HG03378 (cell line): ENCODE measurements at regions not wholly inside any gene's neighbourhood (a gene's known extent, or its start where the extent isn't known, plus 50 kb on each side); places are given as distances from the start of the nearest gene placed in this dataset.
A peak's percentile ranks its signal among the peaks of the same experiment; 100 is the strongest.
"Not testable (repeated sequence)": the region's sequence is repeated elsewhere in the genome, so short reads cannot be mapped to it uniquely, and the experiment has no call there.

Source experiments
- ATAC-seq: cut with Tn5 transposase; IDR thresholded peaks from one replicate; pipeline ENCODE4 v1.9.1; 2021; ENCODE audit warnings: mild to moderate bottlenecking, moderate library complexity; ENCODE audit not compliant: unreplicated experiment

DNA sequence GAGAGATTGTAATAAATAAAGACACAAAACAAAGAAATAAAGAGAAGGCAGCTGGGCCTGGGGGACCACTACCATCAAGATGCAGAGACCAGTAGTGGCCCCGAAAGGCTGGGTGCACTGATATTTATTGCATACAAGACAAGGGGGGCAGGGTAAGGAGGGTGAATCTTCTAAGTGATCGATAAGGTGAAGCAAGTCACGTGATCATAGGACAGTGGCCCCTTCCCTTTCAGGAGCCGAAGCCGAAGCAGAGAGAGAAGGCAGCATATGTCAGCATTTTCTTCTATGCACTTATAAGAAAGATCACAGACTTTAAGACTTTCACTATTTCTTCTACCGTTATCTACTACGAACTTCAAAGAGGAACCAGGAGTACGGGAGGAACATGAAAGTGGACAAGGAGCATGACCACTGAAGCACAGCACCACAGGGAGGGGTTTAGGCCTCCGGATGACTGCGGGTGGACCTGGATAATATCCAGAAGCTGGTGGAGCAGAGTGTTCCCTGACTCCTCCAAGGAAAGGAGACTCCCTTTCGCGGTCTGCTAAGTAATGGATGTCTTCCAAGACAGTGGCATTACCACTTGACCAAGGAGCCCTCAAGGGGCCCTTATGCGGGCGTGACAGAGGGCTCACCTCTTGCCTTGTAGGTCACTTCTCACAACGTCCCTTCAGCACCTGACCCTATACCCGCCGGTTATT, 126.4 kb downstream of the RBM46 start:
- ATAC-seq = not testable (repeated sequence)

GRCh38 chr4:154908168-154908567, 127.1 kb downstream of the RBM46 start:
- ATAC-seq = no peak

- ATAC-seq = no peak
Measured at GRCh38 chr4:154911097-154911496, 130.0 kb downstream of the RBM46 start.

DNA sequence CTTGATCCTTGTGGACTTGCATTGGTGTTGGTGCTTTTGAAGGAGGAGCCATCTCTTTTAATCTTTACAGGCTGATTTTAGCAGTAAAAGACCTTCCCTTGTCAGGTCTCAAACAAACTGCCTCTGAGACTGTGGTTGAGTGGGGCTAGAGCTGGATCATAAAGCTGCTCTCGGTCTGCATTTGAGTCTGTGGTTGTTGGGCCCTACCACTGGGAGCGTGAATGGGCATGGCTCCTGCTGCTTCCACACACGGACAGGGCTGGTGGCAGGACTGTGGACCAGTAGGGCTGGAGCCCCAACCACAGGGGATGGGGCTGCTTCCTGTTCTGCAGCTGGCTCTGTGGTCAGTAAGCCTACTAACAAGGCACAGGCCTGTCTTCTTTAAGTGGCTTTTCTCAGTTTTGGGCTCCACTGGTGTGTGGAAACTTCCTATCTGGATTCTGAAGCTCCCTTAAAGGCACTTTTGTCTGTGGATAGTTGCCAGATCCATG, 130.6 kb downstream of the RBM46 start:
- no peak for ATAC-seq

DNA sequence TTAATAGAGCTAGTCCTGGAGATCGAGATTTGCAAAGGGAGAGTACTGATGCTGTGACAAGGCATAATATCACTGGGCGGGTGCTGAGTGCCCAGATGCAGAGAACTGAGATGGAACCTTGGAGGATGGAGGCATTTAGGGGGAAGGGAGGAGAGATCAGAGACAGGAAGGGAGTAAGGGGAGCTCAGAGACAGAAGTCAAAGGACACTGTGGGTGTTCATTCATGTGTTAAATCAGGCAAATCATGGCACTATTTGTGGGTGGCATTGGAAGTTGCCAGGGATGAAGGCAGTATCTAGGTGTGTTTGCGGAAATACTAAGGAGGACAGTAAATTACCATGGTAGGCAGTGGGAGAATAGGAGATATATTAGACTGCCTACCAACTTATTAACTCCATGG, 135.0 kb downstream of the RBM46 start:
- no peak for ATAC-seq

DNA sequence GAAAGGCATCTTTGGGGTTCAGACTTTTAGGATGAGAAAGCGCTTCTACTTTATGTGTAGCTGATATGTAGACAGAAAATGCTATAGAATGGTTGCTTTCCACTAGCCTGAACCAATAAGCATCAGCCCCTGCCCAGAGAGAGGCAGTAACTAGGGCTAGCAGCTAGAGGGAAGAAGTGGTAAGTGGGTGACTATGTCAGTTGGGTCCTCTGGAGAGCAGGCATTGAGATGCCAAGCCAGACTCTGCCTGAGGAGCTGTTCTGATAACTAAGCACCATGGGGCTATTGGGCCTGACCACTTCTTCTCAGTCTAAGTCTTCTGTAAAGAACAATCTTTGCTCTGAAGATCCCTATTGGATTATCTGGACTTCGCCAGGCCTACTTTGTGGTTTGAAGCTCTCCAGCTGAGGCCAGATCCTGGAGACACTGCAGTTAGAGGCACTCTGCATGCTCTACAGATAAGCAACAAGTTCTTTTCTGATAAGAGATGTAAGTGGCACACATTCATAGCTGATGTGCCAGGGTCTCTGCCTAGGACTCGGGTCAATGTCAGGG, 146.1 kb downstream of the RBM46 start:
- ATAC-seq = no peak

- no peak for ATAC-seq
Measured at GRCh38 chr4:154928640-154929257, 147.7 kb downstream of the RBM46 start.

GRCh38 chr4:154936873-154937272, 155.8 kb downstream of the RBM46 start:
- no peak for ATAC-seq

DNA sequence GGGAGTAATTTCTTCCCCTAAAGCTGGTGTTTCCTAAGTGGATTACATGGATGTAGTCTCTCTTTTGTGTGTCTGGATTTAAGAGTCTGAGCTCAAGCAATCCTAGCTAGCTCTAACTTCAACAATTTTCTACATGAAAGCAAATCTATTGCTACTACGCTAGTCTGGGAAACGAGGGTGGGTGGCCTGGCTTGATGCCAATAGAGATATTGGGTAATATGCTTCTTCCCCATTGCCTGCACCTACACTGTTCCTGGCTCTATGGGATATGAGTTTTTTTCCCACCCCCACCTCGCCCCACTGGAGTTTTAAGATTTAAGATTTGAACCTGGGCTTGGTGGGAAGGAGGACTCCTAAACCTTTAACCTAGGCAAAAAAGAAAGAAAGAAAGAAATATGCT, 158.8 kb downstream of the RBM46 start:
- ATAC-seq = no peak

GRCh38 chr4:154942176-154942575, 161.1 kb downstream of the RBM46 start:
- ATAC-seq = no peak

DNA sequence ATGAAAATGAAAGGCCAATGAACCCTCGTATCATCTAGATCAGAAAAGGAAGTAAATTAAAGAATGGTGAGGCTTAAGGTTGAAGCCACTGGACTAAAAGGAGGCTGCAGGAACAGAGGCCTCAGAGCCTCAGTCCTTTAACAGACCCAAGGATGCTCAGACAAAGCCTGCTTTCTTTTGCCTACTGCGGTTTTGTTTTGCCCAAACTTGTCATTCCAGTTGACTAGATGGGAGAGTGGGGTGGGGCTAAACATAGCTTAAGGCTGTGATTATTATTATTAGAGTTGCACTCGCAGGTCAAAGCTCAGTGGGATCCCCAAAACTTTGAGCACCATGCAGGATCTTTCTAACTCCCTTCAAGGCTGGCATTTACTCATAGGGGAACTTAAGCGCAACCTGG, 163.9 kb downstream of the RBM46 start:
- ATAC-seq = no peak

DNA sequence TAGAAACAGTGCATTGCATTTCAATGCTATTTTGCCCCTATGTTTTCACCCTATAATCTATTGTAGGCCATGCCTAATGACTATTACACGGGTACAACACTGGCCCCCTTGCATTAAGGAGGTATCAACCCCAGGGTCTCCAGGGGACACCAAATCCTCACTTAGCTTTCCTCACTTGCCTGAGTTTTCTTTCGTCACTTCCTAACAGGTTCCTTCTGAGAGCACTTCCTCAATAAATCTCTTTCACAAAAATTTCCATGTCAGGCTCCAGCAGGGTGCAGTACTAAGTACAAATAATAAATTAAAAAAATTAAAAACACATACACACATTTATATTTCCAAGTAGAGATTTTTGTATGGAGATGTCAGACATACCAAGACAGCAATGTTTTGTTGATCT, 165.0 kb downstream of the RBM46 start:
- no peak for ATAC-seq

DNA sequence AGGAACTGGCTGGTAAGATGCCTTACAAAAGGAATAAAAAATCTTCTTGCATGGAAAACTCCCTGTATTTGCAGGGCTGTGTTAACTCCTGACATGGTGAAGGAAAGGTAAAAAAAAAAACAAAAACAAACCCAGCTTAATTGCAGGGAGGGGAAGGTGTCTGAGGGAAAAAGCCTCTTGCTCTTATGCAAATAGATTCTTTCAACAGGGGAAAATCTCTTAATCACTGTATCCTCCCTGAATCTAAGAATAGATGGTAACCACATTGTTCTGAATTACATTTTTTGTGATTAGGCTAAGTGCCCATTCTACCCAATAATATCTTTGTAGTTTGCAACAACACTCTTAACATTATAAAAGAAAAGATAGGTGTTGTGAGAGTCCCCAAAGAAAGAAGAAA, 172.6 kb downstream of the RBM46 start:
- ATAC-seq = peak; percentile 46

- peak; percentile 53 for ATAC-seq
Measured at GRCh38 chr4:154954117-154954516, 173.0 kb downstream of the RBM46 start.

DNA sequence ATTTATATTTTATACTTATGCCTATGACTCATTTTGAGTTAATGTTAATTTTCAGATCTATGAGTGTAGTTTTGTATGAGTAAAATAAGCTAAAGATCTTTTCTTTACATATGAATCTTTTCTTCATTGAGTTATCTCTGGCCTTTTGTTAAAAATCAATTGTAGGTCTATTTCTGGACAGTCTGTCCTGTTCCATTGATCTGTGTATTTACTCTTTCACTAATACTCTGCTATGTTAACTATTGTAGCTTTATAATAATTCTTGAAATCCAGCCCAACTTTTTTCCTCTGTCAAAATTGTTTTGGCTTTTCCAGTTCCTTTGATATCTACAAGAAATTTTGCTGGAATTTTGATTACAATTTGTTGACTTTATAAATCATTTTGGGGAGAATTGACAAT, 177.0 kb downstream of the RBM46 start:
- no peak for ATAC-seq

DNA sequence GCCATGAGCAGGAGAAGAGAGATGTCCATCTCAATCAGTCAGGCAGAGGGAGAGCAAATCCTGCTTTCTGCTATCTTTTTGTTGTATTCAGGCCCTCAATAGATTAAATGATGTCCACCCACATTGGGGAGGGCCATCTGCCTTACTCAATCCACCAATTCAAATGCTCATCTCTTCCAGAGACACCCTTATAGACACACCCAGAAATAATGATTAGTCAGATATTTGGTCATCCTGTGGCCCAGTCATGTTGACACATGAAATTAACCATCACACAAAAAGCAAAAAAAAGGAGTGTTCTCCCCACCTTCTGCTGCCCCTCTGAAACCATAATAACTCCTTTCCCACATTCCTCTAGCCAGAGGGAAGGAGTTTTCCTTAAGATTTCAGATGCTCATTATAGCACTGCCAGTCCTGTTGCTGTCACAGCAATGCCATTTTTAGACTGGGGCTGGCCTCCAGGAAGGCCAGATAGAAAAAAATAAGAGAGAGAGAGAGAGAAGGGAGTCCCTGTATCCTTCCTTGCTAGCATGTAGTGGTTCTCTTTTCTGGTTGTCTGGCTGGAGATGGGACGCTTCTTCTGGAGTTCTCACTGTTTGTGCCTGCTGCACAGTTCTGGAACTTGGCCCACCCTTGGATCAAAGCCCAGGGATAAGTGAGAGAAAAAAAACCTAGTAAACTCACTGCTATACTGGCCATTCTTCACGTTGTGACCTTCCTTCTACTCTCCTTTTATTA, 177.7 kb downstream of the RBM46 start:
- ATAC-seq = no peak

DNA sequence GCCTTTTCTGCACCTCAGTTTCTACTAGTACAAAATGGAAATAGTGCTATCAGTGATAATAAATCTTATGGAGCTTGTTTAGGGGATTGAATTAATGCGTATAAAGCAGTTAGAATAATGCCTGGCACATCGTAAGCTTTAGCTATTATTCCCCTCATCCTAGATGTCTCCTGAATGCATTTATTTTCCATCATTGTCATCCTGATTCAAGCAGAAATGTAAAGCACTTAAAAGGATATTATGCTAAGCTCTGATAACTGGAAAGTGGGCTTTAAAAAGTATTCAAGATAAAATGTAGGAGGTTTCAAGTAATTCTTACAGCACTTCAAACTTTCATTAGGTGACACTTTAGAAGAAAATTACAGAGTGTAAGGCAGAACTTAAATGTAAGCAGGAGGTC, 178.7 kb downstream of the RBM46 start:
- no peak for ATAC-seq

GRCh38 chr4:154960476-154960875, 179.4 kb downstream of the RBM46 start:
- ATAC-seq = peak; percentile 44

DNA sequence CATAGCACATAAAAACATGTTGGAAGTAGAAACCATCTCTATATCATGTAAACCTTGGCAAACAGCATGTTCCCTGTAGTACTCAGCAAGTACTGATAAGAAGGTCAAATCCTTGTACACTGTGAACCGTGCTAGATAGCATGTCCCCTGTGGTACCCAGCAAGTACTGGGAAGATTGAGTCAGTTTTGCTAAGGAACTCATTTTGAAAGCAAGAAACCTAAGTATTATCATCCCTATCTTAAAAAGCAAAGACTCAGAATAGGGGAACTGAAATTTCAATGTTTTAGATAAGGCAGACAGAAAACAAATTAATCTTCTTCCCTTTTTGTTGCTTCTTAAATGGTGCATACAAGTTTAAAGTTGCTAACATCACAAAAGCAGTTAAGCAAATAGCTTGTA, 180.2 kb downstream of the RBM46 start:
- peak; percentile 99 for ATAC-seq

DNA sequence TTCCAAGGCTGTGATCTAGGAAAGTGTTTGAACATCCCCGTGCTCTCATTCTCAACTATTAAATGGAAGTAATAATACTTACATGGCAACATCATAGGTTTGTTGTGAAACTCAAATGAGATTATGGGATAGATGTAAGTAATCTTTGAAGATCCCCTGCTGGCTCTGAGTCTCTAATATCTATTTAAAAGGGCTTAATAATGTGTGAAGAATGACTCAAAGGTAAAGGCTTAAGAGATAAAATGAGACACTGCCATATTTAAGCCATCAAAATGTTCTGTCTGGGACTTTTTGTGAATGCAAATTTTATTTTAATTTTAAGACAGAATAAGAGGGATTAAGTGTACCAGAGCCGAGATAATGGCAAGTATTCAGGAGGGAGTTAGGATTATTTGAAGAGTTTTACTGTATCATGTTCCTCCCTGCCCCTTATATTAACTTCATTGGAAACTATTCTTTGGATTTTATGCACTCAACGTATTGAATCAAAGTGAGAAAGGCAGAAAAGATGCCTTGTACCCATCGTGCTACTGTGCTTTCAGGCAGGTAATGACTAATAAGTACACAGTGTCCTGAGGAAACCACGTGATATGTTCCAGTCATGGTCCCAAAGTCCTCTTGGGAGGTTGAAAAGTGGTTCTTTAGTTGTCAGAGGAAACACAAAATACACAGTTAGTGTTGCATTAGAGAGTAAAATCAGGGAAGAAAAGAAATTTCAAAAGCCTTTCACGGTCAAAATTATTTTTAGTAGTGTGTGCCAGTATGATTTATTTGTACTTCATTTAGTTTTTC, 192.4 kb downstream of the RBM46 start:
- ATAC-seq = no peak

DNA sequence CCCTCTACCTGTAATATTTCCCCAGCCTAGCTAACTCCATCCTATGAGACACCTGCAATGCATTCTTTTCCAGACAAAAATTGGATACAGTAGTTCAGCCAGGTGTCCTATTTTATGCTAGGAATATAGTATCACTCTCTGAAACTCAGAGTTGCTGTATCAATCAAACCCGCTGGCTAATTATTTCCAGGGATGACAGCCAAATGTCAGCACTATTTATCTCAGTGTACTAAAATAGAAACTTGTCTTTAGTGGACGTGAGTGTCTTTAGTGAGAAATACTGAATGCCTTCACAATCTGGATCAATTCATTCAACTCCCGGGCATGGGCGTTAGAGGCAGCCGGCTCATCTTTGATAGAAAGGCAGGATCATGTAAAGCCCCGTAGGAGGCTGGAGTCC, 196.2 kb downstream of the RBM46 start:
- ATAC-seq = no peak
